ENCODE measurements at regions not wholly inside any gene's neighbourhood (a gene's known extent, or its start where the extent isn't known, plus 50 kb on each side); places are given as distances from the start of the nearest gene placed in this dataset.

- no peak for DNase-seq (ENCODE audit: low spot score)
Observed at GRCh38 chr3:76912841-76913383, 127.0 kb upstream of the ROBO2 start.

GRCh38 chr3:76917436-76917835, 122.5 kb upstream of the ROBO2 start:
- no peak overlapping the region for H3K27ac Mint-ChIP-seq (ENCODE audit: unreplicated experiment)
- peaks cover 1% of the 10 kb centered on the region for H3K27me3 Mint-ChIP-seq (ENCODE audit: low read depth)
- no peaks in the 10 kb centered on the region for H3K9me3 Mint-ChIP-seq (ENCODE audit: low read depth)
- H3K4me1 Mint-ChIP-seq (ENCODE audit: low read depth): peaks cover 4% of the 10 kb centered on the region
- DNase-seq (ENCODE audit: low spot score): no peak
- no peak for TF ChIP-seq CTCF (IDR thresholded peaks at IDR 0.05)
- H3K4me3 Mint-ChIP-seq (ENCODE audit: unreplicated experiment): no peak overlapping the region
- H3K36me3 Mint-ChIP-seq (ENCODE audit: low read depth): no peaks in the 10 kb centered on the region

More at GRCh38 chr3:76912841-76913383, 127.0 kb upstream of the ROBO2 start:
- H3K27ac Mint-ChIP-seq (ENCODE audit: unreplicated experiment): no peak overlapping the region
- H3K9me3 Mint-ChIP-seq (ENCODE audit: low read depth): no peaks in the 10 kb centered on the region
- H3K4me1 Mint-ChIP-seq (ENCODE audit: low read depth): peaks cover 4% of the 10 kb centered on the region
- no peak overlapping the region for H3K4me3 Mint-ChIP-seq (ENCODE audit: unreplicated experiment)
- H3K36me3 Mint-ChIP-seq (ENCODE audit: low read depth): no peaks in the 10 kb centered on the region
- H3K27me3 Mint-ChIP-seq (ENCODE audit: low read depth): peaks cover 1% of the 10 kb centered on the region
- TF ChIP-seq CTCF (IDR thresholded peaks at IDR 0.05): no peak

GRCh38 chr3:76920511-76920910, 119.4 kb upstream of the ROBO2 start:
- Mint-ChIP-seq H3K9me3 (ENCODE audit: low read depth) (no peaks in the 10 kb centered on the region), H3K4me3 (ENCODE audit: unreplicated experiment) (no peak overlapping the region), H3K27me3 (ENCODE audit: low read depth) (no peaks in the 10 kb centered on the region), H3K27ac (ENCODE audit: unreplicated experiment) (no peak overlapping the region), H3K4me1 (ENCODE audit: low read depth) (no peaks in the 10 kb centered on the region), H3K36me3 (ENCODE audit: low read depth) (no peaks in the 10 kb centered on the region)
- no peak for DNase-seq (ENCODE audit: low spot score)
- TF ChIP-seq CTCF (IDR thresholded peaks at IDR 0.05): no peak

- H3K4me3 Mint-ChIP-seq (ENCODE audit: unreplicated experiment): no peak overlapping the region
- H3K27ac Mint-ChIP-seq (ENCODE audit: unreplicated experiment): no peak overlapping the region
- H3K27me3 Mint-ChIP-seq (ENCODE audit: low read depth): no peaks in the 10 kb centered on the region
- TF ChIP-seq CTCF (IDR thresholded peaks at IDR 0.05): no peak
- no peaks in the 10 kb centered on the region for H3K4me1 Mint-ChIP-seq (ENCODE audit: low read depth)
- DNase-seq (ENCODE audit: low spot score): no peak
- no peaks in the 10 kb centered on the region for H3K9me3 Mint-ChIP-seq (ENCODE audit: low read depth)
- no peaks in the 10 kb centered on the region for H3K36me3 Mint-ChIP-seq (ENCODE audit: low read depth)
Observed at GRCh38 chr3:76923485-76923884, 116.4 kb upstream of the ROBO2 start.

GRCh38 chr3:76930712-76931111, 109.2 kb upstream of the ROBO2 start:
- no peak for TF ChIP-seq CTCF (IDR thresholded peaks at IDR 0.05)
- H3K9me3 Mint-ChIP-seq (ENCODE audit: low read depth): no peaks in the 10 kb centered on the region
- H3K27me3 Mint-ChIP-seq (ENCODE audit: low read depth): no peaks in the 10 kb centered on the region
- no peak overlapping the region for H3K27ac Mint-ChIP-seq (ENCODE audit: unreplicated experiment)
- H3K4me1 Mint-ChIP-seq (ENCODE audit: low read depth): no peaks in the 10 kb centered on the region
- H3K36me3 Mint-ChIP-seq (ENCODE audit: low read depth): no peaks in the 10 kb centered on the region
- no peak overlapping the region for H3K4me3 Mint-ChIP-seq (ENCODE audit: unreplicated experiment)
- no peak for DNase-seq (ENCODE audit: low spot score)

Measured in chondrocyte (in vitro differentiated cells).